ENCODE measurements at regions not wholly inside any gene's neighbourhood (a gene's known extent, or its start where the extent isn't known, plus 50 kb on each side); places are given as distances from the start of the nearest gene placed in this dataset.

DNA sequence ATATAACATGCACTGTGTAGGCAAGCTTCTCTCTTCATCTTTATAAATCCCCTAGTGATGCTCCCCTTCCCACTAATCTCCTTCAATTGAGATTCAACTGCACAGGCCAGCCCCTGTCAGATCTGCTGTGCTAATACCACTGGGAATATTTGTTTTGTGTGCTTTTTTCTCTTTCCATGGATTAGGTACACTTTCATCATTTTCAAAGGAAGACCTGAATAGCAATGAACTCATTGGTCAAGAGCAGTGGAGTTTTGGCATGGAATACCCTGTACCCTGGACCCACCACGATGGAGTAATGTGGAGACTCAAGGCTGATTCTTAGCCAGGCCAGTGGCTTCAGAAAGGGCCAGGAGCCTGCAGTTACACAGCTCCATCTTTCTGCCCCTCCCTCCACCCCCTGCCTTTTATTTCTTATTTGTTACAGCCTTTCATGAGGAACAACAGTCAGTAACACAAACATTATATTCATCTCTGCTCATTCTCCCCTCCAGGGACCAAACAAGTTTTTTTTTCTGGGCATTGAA is 75.4 kb upstream of the KCNG1 start:
- TF ChIP-seq POLR2AphosphoS5 (IDR thresholded peaks at IDR 0.05), result no peak
- TF ChIP-seq, protein P1, sequence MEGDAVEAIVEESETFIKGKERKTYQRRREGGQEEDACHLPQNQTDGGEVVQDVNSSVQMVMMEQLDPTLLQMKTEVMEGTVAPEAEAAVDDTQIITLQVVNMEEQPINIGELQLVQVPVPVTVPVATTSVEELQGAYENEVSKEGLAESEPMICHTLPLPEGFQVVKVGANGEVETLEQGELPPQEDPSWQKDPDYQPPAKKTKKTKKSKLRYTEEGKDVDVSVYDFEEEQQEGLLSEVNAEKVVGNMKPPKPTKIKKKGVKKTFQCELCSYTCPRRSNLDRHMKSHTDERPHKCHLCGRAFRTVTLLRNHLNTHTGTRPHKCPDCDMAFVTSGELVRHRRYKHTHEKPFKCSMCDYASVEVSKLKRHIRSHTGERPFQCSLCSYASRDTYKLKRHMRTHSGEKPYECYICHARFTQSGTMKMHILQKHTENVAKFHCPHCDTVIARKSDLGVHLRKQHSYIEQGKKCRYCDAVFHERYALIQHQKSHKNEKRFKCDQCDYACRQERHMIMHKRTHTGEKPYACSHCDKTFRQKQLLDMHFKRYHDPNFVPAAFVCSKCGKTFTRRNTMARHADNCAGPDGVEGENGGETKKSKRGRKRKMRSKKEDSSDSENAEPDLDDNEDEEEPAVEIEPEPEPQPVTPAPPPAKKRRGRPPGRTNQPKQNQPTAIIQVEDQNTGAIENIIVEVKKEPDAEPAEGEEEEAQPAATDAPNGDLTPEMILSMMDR (IDR thresholded peaks at IDR 0.05), result no peak
